ENCODE measurements at regions not wholly inside any gene's neighbourhood (a gene's known extent, or its start where the extent isn't known, plus 50 kb on each side); places are given as distances from the start of the nearest gene placed in this dataset.

- no peak for FAIRE-seq
These were observed 67.9 kb upstream of the ESRRB start for GRCh38 chr14:76307786-76308780.

GRCh38 chr14:76309572-76310162 lies 66.3 kb upstream of the ESRRB start:
- FAIRE-seq: no peak

GRCh38 chr14:76311079-76311758 lies 64.7 kb upstream of the ESRRB start:
- no peak for FAIRE-seq

GRCh38 chr14:76312821-76313220 lies 63.1 kb upstream of the ESRRB start:
- FAIRE-seq: no peak

- FAIRE-seq: no peak
These were observed 62.6 kb upstream of the ESRRB start for GRCh38 chr14:76313303-76313702.

GRCh38 chr14:76313852-76314251 lies 62.1 kb upstream of the ESRRB start:
- no peak for FAIRE-seq

- no peak for FAIRE-seq
These were observed 61.4 kb upstream of the ESRRB start for GRCh38 chr14:76314521-76315034.

GRCh38 chr14:76320486-76320885 lies 55.5 kb upstream of the ESRRB start:
- no peak for FAIRE-seq

GRCh38 chr14:76320975-76321374 lies 55.0 kb upstream of the ESRRB start:
- FAIRE-seq: no peak

- FAIRE-seq: no peak
These were observed 53.2 kb upstream of the ESRRB start for GRCh38 chr14:76322594-76323220.

- no peak for FAIRE-seq
These were observed 52.4 kb upstream of the ESRRB start for GRCh38 chr14:76323331-76324050.

- FAIRE-seq: no peak
These were observed 51.8 kb upstream of the ESRRB start for GRCh38 chr14:76324133-76324532.

Data from A204.1 (cell line).